GM23338 (cell line): ENCODE measurements at regions not wholly inside any gene's neighbourhood (a gene's known extent, or its start where the extent isn't known, plus 50 kb on each side); places are given as distances from the start of the nearest gene placed in this dataset.

Experiments
- ATAC-seq: fragments of 200-7000 bp; cut with Tn5 transposase; 3 replicates; pipeline ENCODE4 v1.9.1; 2020
- DNase-seq: peaks from one replicate; pipeline ENCODE4 v3.0.0-alpha.2; 2015; ENCODE audit warnings: low spot score
- H2AFZ ChIP-seq: fragments of 200-600 bp; sonication (generic); 2 replicates; pipeline ENCODE4 v1.8.0; 2016; ENCODE audit warnings: antibody characterized with exemption, mild to moderate bottlenecking, moderate library complexity
- H3F3A ChIP-seq: fragments of 200-600 bp; sonication (generic); replicated peaks from 2 replicates; pipeline ENCODE4 v1.8.0; 2017; ENCODE audit warnings: antibody characterized with exemption, mixed run types, low read depth
- H3K27ac ChIP-seq: fragments of 200-600 bp; sonication (generic); 2 replicates; pipeline ENCODE4 v1.6.1; 2016; ENCODE audit warnings: low read depth
- H3K27me3 ChIP-seq: fragments of 200-600 bp; sonication (generic); 2 replicates; pipeline ENCODE4 v1.8.0; 2016; ENCODE audit warnings: mild to moderate bottlenecking, mixed run types, moderate library complexity; ENCODE audit not compliant: insufficient read depth
- H3K36me3 ChIP-seq: fragments of 200-600 bp; sonication (generic); 2 replicates; pipeline ENCODE4 v1.8.0; 2016; ENCODE audit warnings: mild to moderate bottlenecking; ENCODE audit not compliant: insufficient read depth
- H3K4me1 ChIP-seq: fragments of 200-600 bp; sonication (generic); 2 replicates; pipeline ENCODE4 v1.8.0; 2016; ENCODE audit warnings: mild to moderate bottlenecking, moderate library complexity; ENCODE audit not compliant: insufficient read depth
- H3K4me2 ChIP-seq: fragments of 200-600 bp; sonication (generic); 2 replicates; pipeline ENCODE4 v1.7.1; 2017; ENCODE audit warnings: mixed run types
- H3K4me3 ChIP-seq: fragments of 200-600 bp; sonication (generic); 2 replicates; pipeline ENCODE4 v1.6.1; 2016; ENCODE audit warnings: mixed run types
- H3K79me2 ChIP-seq: fragments of 200-600 bp; sonication (generic); replicated peaks from 2 replicates; pipeline ENCODE4 v1.8.0; 2017; ENCODE audit warnings: mild to moderate bottlenecking; ENCODE audit not compliant: insufficient read depth
- H3K9me2 ChIP-seq: fragments of 200-600 bp; sonication (generic); 2 replicates; pipeline ENCODE4 v1.8.0; 2017; ENCODE audit not compliant: insufficient read depth
- H4K20me1 ChIP-seq: fragments of 200-600 bp; sonication (generic); replicated peaks from 2 replicates; pipeline ENCODE4 v1.8.0; 2017; ENCODE audit warnings: mild to moderate bottlenecking; ENCODE audit not compliant: insufficient read depth
- H3K27ac Mint-ChIP-seq: 2 replicates; pipeline ENCODE4 v1.8.0; 2020; ENCODE audit warnings: inconsistent platforms, mild to moderate bottlenecking, moderate library complexity, mixed read lengths
- H3K27me3 Mint-ChIP-seq: 3 replicates; pipeline ENCODE4 v1.8.0; 2022; ENCODE audit warnings: low read depth, mild to moderate bottlenecking, moderate library complexity, mixed read lengths, inconsistent platforms; ENCODE audit not compliant: insufficient read depth, poor library complexity
- H3K36me3 Mint-ChIP-seq: 3 replicates; pipeline ENCODE4 v1.8.0; 2021; ENCODE audit warnings: low read depth, mild to moderate bottlenecking, inconsistent platforms, moderate library complexity, mixed read lengths
- H3K4me1 Mint-ChIP-seq: 3 replicates; pipeline ENCODE4 v1.8.0; 2020; ENCODE audit warnings: mild to moderate bottlenecking, inconsistent platforms, mixed read lengths
- H3K4me3 Mint-ChIP-seq: 3 replicates; pipeline ENCODE4 v1.8.0; 2021; ENCODE audit warnings: moderate library complexity, mild to moderate bottlenecking, inconsistent platforms, mixed read lengths
- H3K9me3 Mint-ChIP-seq: 3 replicates; pipeline ENCODE4 v1.8.0; 2020; ENCODE audit warnings: moderate library complexity, mild to moderate bottlenecking, inconsistent platforms, mixed read lengths
- CREB1 ChIP-seq: fragments of 250-450 bp; sonication (Bioruptor Pico); IDR thresholded peaks from 2 replicates; pipeline ENCODE4 v1.5.0; 2020; ENCODE audit warnings: low read depth, mild to moderate bottlenecking, moderate library complexity
- EZH2 ChIP-seq: fragments of 200-600 bp; sonication (generic); IDR thresholded peaks from one replicate; pipeline ENCODE4 v1.8.0; 2017; ENCODE audit warnings: antibody characterized with exemption, mild to moderate bottlenecking, low read depth; ENCODE audit not compliant: unreplicated experiment
- EZH2phosphoT487 ChIP-seq: fragments of 200-600 bp; sonication (generic); IDR thresholded peaks from one replicate; pipeline ENCODE4 v1.8.1; 2018; ENCODE audit warnings: antibody characterized with exemption; ENCODE audit not compliant: unreplicated experiment
- JUNB ChIP-seq: IDR thresholded peaks from one replicate; pipeline ENCODE4 v1.6.1; 2016; ENCODE audit warnings: antibody characterized with exemption; ENCODE audit not compliant: unreplicated experiment
- NANOG ChIP-seq: IDR thresholded peaks from 2 replicates; pipeline ENCODE4 v1.6.1; 2016; ENCODE audit warnings: antibody characterized with exemption, borderline replicate concordance
- STAT1 ChIP-seq: IDR thresholded peaks from one replicate; pipeline ENCODE4 v1.6.1; 2016; ENCODE audit warnings: antibody characterized with exemption; ENCODE audit not compliant: unreplicated experiment
- ZNF114 ChIP-seq: fragments of 250-450 bp; sonication (Bioruptor Pico); IDR thresholded peaks from 2 replicates; pipeline ENCODE4 v1.5.0; 2020; ENCODE audit warnings: mild to moderate bottlenecking, moderate library complexity
- ZNF331 ChIP-seq: fragments of 250-450 bp; sonication (Bioruptor Pico); IDR thresholded peaks from 2 replicates; pipeline ENCODE4 v1.5.0; 2020; ENCODE audit warnings: low read depth, mild to moderate bottlenecking, moderate library complexity
- TF ChIP-seq, protein P1 (sequence below): IDR thresholded peaks from one replicate; pipeline ENCODE4 v1.6.1; 2018; ENCODE audit warnings: antibody characterized with exemption; ENCODE audit not compliant: unreplicated experiment
- TF ChIP-seq, protein P2 (sequence below): fragments of 250-450 bp; sonication (Bioruptor Pico); IDR thresholded peaks from 2 replicates; pipeline ENCODE4 v1.5.0; 2020; ENCODE audit warnings: mild to moderate bottlenecking, moderate library complexity
- TF ChIP-seq, protein P3 (sequence below), 2 experiments: fragments of 200-600 bp in 1 of 2; sonication (generic) in 1 of 2; conservative IDR thresholded peaks; 2 replicates each; pipeline versions ENCODE4 v1.5.1 to v1.6.1; 2016 to 2017; ENCODE audit warnings: antibody characterized with exemption in 2 of 2, low read depth in 2 of 2, mild to moderate bottlenecking in 2 of 2, moderate library complexity in 1 of 2
- TF ChIP-seq, protein P4 (sequence below): IDR thresholded peaks from 2 replicates; pipeline ENCODE4 v1.6.1; 2016; ENCODE audit warnings: antibody characterized with exemption

DNA sequence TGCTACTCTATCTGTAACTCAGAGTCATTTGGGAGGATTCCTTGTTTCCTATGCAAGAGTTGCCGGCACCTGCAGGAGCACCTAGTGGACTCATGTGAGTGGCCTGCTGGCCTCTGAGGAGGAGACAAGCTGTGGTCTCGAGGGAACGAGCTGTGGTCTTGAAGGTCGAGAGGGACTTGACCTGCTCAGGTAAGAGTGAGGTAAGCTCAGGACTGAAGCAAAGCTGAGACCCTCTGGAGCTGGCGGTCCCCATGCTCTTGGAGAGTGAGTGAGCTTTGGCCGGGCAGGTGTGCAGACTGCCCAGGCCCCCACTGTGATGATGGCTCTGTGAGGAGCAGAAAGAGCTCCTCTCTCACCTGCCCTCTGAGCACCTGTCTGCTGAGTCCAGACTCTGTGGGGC is 214.3 kb downstream of the MYLK4 start (continued):
- TF ChIP-seq, protein P1, sequence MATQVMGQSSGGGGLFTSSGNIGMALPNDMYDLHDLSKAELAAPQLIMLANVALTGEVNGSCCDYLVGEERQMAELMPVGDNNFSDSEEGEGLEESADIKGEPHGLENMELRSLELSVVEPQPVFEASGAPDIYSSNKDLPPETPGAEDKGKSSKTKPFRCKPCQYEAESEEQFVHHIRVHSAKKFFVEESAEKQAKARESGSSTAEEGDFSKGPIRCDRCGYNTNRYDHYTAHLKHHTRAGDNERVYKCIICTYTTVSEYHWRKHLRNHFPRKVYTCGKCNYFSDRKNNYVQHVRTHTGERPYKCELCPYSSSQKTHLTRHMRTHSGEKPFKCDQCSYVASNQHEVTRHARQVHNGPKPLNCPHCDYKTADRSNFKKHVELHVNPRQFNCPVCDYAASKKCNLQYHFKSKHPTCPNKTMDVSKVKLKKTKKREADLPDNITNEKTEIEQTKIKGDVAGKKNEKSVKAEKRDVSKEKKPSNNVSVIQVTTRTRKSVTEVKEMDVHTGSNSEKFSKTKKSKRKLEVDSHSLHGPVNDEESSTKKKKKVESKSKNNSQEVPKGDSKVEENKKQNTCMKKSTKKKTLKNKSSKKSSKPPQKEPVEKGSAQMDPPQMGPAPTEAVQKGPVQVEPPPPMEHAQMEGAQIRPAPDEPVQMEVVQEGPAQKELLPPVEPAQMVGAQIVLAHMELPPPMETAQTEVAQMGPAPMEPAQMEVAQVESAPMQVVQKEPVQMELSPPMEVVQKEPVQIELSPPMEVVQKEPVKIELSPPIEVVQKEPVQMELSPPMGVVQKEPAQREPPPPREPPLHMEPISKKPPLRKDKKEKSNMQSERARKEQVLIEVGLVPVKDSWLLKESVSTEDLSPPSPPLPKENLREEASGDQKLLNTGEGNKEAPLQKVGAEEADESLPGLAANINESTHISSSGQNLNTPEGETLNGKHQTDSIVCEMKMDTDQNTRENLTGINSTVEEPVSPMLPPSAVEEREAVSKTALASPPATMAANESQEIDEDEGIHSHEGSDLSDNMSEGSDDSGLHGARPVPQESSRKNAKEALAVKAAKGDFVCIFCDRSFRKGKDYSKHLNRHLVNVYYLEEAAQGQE, result no peak
- no peak for TF ChIP-seq ZNF114 (CRISPR knock-in tag)
- no peak for TF ChIP-seq CREB1
- TF ChIP-seq, protein P2, sequence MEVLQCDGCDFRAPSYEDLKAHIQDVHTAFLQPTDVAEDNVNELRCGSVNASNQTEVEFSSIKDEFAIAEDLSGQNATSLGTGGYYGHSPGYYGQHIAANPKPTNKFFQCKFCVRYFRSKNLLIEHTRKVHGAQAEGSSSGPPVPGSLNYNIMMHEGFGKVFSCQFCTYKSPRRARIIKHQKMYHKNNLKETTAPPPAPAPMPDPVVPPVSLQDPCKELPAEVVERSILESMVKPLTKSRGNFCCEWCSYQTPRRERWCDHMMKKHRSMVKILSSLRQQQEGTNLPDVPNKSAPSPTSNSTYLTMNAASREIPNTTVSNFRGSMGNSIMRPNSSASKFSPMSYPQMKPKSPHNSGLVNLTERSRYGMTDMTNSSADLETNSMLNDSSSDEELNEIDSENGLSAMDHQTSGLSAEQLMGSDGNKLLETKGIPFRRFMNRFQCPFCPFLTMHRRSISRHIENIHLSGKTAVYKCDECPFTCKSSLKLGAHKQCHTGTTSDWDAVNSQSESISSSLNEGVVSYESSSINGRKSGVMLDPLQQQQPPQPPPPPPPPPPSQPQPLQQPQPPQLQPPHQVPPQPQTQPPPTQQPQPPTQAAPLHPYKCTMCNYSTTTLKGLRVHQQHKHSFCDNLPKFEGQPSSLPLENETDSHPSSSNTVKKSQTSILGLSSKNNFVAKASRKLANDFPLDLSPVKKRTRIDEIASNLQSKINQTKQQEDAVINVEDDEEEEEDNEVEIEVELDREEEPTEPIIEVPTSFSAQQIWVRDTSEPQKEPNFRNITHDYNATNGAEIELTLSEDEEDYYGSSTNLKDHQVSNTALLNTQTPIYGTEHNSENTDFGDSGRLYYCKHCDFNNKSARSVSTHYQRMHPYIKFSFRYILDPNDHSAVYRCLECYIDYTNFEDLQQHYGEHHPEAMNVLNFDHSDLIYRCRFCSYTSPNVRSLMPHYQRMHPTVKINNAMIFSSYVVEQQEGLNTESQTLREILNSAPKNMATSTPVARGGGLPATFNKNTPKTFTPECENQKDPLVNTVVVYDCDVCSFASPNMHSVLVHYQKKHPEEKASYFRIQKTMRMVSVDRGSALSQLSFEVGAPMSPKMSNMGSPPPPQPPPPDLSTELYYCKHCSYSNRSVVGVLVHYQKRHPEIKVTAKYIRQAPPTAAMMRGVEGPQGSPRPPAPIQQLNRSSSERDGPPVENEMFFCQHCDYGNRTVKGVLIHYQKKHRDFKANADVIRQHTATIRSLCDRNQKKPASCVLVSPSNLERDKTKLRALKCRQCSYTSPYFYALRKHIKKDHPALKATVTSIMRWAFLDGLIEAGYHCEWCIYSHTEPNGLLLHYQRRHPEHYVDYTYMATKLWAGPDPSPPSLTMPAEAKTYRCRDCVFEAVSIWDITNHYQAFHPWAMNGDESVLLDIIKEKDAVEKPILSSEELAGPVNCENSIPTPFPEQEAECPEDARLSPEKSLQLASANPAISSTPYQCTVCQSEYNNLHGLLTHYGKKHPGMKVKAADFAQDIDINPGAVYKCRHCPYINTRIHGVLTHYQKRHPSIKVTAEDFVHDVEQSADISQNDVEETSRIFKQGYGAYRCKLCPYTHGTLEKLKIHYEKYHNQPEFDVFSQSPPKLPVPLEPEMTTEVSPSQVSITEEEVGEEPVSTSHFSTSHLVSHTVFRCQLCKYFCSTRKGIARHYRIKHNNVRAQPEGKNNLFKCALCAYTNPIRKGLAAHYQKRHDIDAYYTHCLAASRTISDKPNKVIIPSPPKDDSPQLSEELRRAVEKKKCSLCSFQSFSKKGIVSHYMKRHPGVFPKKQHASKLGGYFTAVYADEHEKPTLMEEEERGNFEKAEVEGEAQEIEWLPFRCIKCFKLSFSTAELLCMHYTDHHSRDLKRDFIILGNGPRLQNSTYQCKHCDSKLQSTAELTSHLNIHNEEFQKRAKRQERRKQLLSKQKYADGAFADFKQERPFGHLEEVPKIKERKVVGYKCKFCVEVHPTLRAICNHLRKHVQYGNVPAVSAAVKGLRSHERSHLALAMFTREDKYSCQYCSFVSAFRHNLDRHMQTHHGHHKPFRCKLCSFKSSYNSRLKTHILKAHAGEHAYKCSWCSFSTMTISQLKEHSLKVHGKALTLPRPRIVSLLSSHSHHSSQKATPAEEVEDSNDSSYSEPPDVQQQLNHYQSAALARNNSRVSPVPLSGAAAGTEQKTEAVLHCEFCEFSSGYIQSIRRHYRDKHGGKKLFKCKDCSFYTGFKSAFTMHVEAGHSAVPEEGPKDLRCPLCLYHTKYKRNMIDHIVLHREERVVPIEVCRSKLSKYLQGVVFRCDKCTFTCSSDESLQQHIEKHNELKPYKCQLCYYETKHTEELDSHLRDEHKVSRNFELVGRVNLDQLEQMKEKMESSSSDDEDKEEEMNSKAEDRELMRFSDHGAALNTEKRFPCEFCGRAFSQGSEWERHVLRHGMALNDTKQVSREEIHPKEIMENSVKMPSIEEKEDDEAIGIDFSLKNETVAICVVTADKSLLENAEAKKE, result no peak

DNA sequence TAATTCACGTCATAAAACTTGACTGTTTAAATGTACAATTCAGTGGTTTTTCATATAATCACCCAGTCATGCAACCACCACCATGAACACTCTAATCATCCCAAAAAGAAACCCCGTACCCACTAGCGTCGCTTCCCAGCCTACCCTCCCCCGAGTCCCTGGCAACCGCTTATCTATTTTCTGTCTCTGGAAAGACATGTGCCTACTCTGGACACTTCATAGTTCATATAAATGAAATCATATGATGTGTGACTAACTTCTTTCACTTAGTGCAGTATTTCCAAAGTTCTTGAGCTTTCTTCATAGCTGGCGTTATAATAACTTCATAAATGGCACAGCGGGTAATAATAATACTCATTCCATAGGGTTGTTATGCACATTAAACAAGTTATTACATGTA is 215.2 kb downstream of the MYLK4 start:
- ATAC-seq (no peak), DNase-seq (no peak)
- Histone ChIP-seq H3K9me2 (0 out of 2 replicates have a peak, but pooled peaks cover 12% of the 10 kb centered on the region), H3K4me1 (no peaks in the 10 kb centered on the region), H3K27me3 (no peaks in the 10 kb centered on the region), H4K20me1 (no peaks in the 10 kb centered on the region), H3K79me2 (no peaks in the 10 kb centered on the region), H3F3A (no peaks in the 10 kb centered on the region), H2AFZ (no peak overlapping the region), H3K27ac (no peak overlapping the region), H3K36me3 (no peaks in the 10 kb centered on the region), H3K4me2 (no peak overlapping the region), H3K4me3 (no peak overlapping the region)
- Mint-ChIP-seq H3K9me3 (peaks cover 3% of the 10 kb centered on the region; the same call in 1 of the 3 replicates), H3K36me3 (no peaks in the 10 kb centered on the region), H3K4me3 (no peak overlapping the region), H3K27ac (no peak overlapping the region), H3K27me3 (peaks cover 2% of the 10 kb centered on the region), H3K4me1 (peaks cover 8% of the 10 kb centered on the region)
- TF ChIP-seq ZNF331, result no peak
- no peak for TF ChIP-seq JUNB
- TF ChIP-seq EZH2phosphoT487, result no peak
- TF ChIP-seq, protein P3, sequence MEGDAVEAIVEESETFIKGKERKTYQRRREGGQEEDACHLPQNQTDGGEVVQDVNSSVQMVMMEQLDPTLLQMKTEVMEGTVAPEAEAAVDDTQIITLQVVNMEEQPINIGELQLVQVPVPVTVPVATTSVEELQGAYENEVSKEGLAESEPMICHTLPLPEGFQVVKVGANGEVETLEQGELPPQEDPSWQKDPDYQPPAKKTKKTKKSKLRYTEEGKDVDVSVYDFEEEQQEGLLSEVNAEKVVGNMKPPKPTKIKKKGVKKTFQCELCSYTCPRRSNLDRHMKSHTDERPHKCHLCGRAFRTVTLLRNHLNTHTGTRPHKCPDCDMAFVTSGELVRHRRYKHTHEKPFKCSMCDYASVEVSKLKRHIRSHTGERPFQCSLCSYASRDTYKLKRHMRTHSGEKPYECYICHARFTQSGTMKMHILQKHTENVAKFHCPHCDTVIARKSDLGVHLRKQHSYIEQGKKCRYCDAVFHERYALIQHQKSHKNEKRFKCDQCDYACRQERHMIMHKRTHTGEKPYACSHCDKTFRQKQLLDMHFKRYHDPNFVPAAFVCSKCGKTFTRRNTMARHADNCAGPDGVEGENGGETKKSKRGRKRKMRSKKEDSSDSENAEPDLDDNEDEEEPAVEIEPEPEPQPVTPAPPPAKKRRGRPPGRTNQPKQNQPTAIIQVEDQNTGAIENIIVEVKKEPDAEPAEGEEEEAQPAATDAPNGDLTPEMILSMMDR (conservative IDR thresholded peaks at IDR 0.05; ENCODE audit: low read depth in 2 of 2), result no peak
- TF ChIP-seq STAT1, result no peak
- TF ChIP-seq, protein P4, sequence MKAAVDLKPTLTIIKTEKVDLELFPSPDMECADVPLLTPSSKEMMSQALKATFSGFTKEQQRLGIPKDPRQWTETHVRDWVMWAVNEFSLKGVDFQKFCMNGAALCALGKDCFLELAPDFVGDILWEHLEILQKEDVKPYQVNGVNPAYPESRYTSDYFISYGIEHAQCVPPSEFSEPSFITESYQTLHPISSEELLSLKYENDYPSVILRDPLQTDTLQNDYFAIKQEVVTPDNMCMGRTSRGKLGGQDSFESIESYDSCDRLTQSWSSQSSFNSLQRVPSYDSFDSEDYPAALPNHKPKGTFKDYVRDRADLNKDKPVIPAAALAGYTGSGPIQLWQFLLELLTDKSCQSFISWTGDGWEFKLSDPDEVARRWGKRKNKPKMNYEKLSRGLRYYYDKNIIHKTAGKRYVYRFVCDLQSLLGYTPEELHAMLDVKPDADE, result no peak
- no peak for TF ChIP-seq EZH2
- no peak for TF ChIP-seq NANOG
- no peak for TF ChIP-seq ZNF114 (CRISPR knock-in tag)
